Urinary bladder (tissue), 3 donors: ENCODE measurements at regions not wholly inside any gene's neighbourhood (a gene's known extent, or its start where the extent isn't known, plus 50 kb on each side); places are given as distances from the start of the nearest gene placed in this dataset.
"Not testable (repeated sequence)": the region's sequence is repeated elsewhere in the genome, so short reads cannot be mapped to it uniquely, and the experiment has no call there.

ENCODE experiments used
- DNase-seq: peaks from one replicate; pipeline ENCODE4 v3.0.0-alpha.2; 2015; ENCODE audit errors: extremely low spot score
- H3K27ac ChIP-seq: one replicate; pipeline ENCODE4 v1.5.1; 2013; ENCODE audit warnings: low read depth, mild to moderate bottlenecking, moderate library complexity
- H3K36me3 ChIP-seq: one replicate; pipeline ENCODE4 v1.6.1; 2013; ENCODE audit warnings: mild to moderate bottlenecking, moderate library complexity; ENCODE audit not compliant: insufficient read depth
- H3K4me1 ChIP-seq: one replicate; pipeline ENCODE4 v1.6.1; 2013; ENCODE audit warnings: mild to moderate bottlenecking, moderate library complexity; ENCODE audit not compliant: insufficient read depth
- H3K4me3 ChIP-seq: one replicate; pipeline ENCODE4 v1.5.1; 2013; ENCODE audit warnings: low read depth, low read length
- WGBS: extraction: QIAGEN DNeasy Blood & Tissue Kit; methylation state at CpG from one replicate; pipeline ENCODE4 v1.1.7; 2013; 5-methylcytosine and 5-hydroxymethylcytosine counted together
- donor health status: healthy with polysubstance abuse.
- donor health status: healthy.

DNA sequence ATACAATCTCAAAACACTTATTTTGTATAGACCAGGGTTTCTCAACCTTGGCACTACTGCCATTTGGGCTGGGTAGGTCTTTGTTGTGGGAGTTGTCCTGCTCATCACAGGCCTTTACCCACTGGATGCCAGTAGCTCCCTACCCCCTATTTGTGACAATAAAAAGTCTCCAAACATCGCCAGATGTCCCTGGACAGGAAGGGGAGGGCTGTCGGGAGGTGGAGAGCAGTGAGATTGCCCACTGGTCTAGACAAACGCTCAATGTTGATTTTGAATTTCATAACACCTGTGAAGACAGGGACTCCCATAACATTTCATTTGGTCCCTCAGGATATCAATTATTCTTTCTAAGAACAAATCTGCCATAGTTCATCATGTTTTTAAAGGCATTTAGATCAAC, 151.7 kb upstream of the PTPRG start:
- no peak for DNase-seq
- Histone ChIP-seq H3K4me1 (no peaks in the 10 kb centered on the region), H3K36me3 (no peaks in the 10 kb centered on the region), H3K27ac (no peak overlapping the region), H3K4me3 (no peak overlapping the region)
- WGBS, result 70% methylated on average over 3 of the region's 3 CpGs

DNA sequence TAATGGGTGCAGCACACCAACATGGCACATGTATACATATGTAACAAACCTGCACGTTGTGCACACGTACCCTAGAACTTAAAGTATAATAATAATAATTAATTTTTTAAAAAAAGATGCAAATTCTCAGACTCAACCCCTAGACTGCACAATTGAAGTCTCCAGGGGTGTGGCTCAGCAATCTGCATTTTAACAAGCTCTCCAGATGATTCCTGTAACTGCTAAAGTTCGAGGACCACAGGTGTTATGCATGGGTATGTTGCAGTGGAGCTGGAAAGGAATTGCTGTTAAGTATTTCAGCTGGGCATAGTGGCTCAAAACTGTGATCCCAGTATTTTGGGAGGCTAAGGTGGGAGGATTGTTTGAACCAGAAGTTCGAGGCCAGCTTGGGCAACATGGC, 151.0 kb upstream of the PTPRG start:
- 84% methylated on average over 4 of the region's 4 CpGs for WGBS
- not testable (repeated sequence) for H3K36me3 ChIP-seq, DNase-seq, H3K4me1 ChIP-seq, H3K4me3 ChIP-seq, H3K27ac ChIP-seq

DNA sequence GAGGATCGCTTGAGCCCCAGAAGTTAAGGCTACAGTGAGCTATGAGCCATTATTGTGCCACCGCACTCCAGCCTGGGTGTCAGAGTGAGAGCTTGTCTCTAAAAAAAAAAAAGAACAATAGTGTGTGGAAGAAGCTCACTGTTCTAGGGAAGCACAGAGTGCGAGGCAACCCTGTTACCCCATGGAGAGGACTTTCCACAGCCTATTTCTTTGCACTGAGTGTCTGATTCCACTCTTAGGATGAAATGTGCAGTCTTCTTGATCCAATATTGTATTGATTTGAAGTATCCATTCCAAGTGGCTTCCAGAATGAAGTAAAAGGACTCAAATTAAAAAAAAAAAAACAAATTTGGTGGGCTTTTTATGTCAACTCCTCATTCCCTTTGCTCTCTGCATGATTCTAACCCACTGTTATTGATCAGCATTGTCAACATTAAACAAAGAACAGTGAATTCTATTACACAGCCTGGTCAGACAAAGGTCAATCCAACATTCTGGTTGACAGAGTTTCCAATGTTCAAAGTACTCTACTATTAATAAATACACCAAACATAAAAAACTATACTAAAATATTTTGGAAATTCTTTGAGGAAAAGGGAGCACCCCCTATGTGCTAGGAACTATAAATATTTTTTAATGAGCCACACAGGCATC, 150.2 kb upstream of the PTPRG start:
- Histone ChIP-seq H3K4me1 (no peaks in the 10 kb centered on the region), H3K36me3 (no peaks in the 10 kb centered on the region)
- WGBS, result 98% methylated on average over 3 of the region's 3 CpGs

DNA sequence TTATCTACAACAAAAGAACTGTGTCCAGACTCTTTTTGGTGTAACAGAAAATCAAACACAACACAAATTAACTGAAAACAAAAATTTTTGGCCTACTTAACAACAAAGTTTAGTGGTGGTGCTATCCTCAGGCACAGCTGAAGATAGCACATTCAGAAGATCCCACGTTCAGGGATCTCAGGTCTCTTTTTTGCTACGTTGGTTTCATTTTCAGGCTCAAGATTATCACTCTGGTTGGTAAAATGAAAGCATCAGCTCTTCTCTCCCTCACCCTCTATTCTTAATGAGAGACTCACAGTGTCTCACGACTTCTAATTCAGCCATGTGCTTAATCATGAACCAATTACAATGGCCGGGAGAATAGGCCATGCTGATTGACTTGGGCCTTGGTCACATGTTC, 146.9 kb upstream of the PTPRG start:
- Histone ChIP-seq H3K4me1 (no peaks in the 10 kb centered on the region), H3K27ac (no peak overlapping the region), H3K36me3 (no peaks in the 10 kb centered on the region), H3K4me3 (no peak overlapping the region)
- 90% methylated on average over 4 of the region's 4 CpGs for WGBS
- DNase-seq, result no peak

More for the DNA sequence above, 150.2 kb upstream of the PTPRG start:
- no peak for DNase-seq
- Histone ChIP-seq H3K4me3 (no peak overlapping the region), H3K27ac (no peak overlapping the region)

DNA sequence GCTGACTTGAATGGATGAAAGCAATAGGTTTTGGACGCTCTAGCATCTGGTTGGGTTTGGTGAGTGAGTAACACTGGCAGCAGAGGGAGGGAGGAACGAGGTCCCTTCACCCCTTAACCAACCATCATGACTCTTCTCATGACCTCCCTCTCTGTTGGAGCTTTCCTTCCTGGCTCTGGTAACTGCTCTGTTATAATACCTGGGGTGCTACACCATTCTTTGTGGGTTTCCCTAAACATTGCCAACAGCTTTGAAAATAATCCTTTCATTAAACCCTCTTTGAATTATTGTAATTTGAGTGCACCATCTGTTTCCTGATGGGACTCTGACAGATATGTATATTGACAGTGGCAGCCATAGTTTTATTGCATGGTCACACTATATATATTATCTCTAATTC, 146.2 kb upstream of the PTPRG start:
- 83% methylated on average over 2 of the region's 2 CpGs for WGBS
- Histone ChIP-seq H3K27ac (no peak overlapping the region), H3K4me1 (no peaks in the 10 kb centered on the region), H3K4me3 (no peak overlapping the region), H3K36me3 (no peaks in the 10 kb centered on the region)
- DNase-seq, result no peak

DNA sequence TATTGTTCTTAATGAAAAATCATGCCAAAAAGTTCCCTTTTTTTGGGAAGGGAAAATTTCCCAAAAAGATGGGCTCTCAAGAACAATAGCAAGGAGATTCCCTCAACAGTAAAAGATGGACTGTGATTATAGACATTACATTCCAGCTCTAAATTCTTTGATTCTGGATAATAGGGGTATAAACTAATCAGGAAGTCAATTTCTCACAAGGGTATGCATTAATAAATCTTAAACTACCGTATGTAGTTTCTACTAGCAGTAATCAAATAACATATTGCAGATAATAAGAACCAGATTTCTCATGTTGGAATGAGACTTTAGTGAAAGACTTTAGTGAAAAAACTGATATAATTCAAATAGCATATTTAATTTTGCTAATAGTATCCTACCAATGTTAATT, 144.8 kb upstream of the PTPRG start:
- Histone ChIP-seq H3K4me3 (no peak overlapping the region), H3K36me3 (no peaks in the 10 kb centered on the region), H3K27ac (no peak overlapping the region), H3K4me1 (no peaks in the 10 kb centered on the region)
- DNase-seq, result no peak
- 83% methylated on average over 1 of the region's 1 CpG for WGBS

DNA sequence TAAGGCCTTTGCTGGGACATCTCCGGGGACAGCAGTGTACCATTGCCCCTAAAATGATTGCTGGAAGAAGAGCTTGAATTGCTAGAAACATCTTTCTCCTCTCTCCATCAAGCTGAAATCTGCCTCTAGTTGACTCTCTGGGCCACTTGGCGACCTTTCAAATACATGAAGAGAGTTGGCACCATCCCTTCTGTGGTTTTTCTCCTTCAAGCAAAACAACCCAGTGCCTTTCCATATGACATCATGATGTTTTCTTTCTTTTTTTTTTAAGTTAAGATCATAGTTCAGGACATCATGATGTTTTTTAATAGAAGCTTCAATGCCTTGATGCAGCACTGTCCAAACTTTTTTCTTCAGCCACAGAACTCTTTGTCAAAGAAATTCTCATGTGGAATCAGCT, 144.0 kb upstream of the PTPRG start:
- no peak for DNase-seq
- WGBS, result 90% methylated on average over 2 of the region's 2 CpGs
- H3K27ac ChIP-seq, result no peak overlapping the region
- H3K36me3 ChIP-seq, result no peaks in the 10 kb centered on the region
- H3K4me3 ChIP-seq, result no peak overlapping the region
- no peaks in the 10 kb centered on the region for H3K4me1 ChIP-seq

DNA sequence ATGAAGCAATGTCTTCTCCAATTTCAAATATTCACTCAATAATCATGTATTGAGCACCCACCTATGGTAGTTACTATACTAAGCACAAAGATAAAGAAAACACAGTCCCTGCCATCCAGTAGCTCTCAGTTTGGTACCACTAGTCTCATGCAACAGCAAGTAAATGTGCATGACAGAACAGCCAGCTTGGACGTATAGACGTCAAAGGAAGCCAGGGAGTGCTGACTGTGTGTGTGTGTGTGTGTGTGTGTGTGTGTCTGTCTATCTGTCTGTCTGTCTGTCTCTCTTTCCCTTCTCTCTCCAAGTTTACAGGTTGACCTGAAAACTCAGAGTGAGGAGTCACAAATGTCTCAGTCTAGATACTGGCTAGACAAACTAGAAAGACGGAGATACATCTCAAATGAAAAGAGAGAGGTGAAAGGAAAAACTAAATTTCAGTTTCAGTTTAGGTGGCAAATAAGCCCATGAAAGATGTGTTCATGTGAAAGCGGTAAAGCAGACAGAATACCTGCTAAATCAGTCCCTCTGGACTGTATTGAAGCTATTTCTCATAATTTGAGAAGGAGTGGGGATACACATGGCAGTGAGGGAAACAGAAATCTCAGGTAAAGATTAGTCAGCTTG, 141.1 kb upstream of the PTPRG start:
- no peak overlapping the region for H3K27ac ChIP-seq
- no peaks in the 10 kb centered on the region for H3K4me1 ChIP-seq
- DNase-seq, result no peak
- H3K36me3 ChIP-seq, result no peaks in the 10 kb centered on the region
- 91% methylated on average over 4 of the region's 4 CpGs for WGBS
- no peak overlapping the region for H3K4me3 ChIP-seq

DNA sequence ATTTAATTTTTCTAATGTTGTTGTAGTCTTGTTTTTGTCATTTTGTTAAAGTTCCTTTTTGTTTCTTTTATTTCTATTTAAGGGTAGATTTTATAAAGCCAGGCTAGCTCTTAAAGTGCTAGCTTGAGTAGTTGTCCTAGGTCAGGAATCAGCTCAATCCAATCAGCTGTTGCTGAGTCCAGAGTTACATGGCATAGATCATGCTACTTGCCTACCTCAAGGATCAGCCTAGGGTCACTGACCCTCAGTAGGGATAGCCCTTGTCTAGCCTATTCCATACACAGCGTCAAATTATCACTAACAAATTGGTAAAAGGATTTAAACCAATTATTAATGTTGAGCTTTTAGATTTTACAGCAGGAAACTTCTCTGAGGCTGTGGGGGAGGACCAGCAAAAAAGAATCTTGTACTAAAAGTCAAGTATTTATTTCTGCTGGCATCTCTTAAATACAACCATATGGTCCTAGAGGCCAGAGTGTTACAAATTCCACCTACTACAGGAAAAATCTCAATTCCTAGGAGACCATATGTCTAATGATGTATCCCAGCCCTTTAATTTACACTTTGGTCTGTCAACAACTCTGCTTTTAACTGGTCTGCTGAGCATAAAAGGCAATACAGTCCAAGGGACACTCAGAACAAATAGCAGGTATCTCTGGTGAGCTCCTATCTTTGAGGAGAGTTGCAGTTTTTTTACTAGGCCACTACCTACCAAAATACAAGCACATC, 138.3 kb upstream of the PTPRG start:
- H3K4me3 ChIP-seq, result no peak overlapping the region
- no peak overlapping the region for H3K27ac ChIP-seq
- no peaks in the 10 kb centered on the region for H3K4me1 ChIP-seq
- no peak for DNase-seq
- WGBS, result 63% methylated on average over 1 of the region's 1 CpG
- no peaks in the 10 kb centered on the region for H3K36me3 ChIP-seq

DNA sequence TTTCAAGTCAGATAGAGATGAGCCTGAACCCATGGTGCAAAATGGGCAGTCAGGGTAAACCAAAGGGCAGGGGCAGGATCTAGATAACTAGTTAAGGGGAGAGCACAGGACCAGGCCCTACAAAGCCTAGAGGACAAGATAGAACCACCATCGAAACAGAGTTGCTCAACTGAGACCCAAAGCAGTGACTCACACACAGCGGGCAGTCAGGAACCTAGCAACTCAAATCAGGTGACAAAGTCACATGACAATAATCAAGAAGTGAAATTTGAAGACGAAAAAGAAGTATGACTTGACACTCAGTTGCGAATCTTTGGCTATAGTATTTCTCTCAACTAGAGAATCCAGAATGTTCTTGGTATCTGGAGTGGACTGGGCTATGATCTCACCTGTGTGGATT, 136.0 kb upstream of the PTPRG start:
- 91% methylated on average over 4 of the region's 4 CpGs for WGBS
- H3K4me1 ChIP-seq, result no peaks in the 10 kb centered on the region
- no peak for DNase-seq
- no peak overlapping the region for H3K27ac ChIP-seq
- no peak overlapping the region for H3K4me3 ChIP-seq
- H3K36me3 ChIP-seq, result no peaks in the 10 kb centered on the region

DNA sequence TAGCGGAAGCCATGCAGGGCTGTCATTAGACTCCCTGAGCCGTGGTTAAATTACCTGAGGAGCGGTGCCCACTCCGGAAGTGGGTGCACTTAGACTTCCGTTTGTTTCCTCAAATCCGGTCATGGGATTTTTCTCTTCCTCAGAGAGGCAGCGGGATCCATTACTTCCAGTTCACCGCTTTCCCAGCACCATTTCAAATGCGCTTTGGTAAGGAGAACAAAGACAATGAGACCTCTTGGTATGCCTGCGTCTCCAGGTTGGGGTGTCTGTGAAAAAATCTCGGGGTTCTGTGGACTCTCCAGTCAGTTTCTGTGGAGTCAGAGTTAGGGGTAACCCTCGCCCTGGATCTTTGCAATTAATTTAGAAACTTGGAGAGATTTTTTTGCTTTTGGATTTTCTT, 132.3 kb upstream of the PTPRG start:
- WGBS, result 91% methylated on average over 12 of the region's 12 CpGs
- Histone ChIP-seq H3K4me3 (no peak overlapping the region), H3K4me1 (no peaks in the 10 kb centered on the region), H3K36me3 (no peaks in the 10 kb centered on the region), H3K27ac (no peak overlapping the region)
- DNase-seq, result no peak

DNA sequence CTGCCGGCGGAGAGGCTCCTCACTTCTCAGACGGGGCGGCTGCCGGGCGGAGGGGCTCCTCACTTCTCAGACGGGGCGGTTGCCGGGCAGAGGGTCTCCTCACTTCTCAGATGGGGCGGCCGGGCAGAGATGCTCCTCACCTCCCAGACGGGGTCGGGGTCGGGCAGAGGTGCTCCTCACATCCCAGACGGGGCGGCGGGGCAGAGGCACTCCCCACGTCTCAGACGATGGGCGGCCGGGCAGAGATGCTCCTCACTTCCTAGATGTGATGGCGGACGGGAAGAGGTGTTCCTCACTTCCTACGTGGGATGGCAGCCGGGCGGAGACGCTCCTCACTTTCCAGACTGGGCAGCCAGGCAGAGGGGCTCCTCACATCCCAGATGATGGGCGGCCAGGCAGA, 126.5 kb upstream of the PTPRG start:
- not testable (repeated sequence) for H3K27ac ChIP-seq, H3K4me1 ChIP-seq, H3K36me3 ChIP-seq, DNase-seq, H3K4me3 ChIP-seq
- 93% methylated on average over 19 of the region's 28 CpGs for WGBS

DNA sequence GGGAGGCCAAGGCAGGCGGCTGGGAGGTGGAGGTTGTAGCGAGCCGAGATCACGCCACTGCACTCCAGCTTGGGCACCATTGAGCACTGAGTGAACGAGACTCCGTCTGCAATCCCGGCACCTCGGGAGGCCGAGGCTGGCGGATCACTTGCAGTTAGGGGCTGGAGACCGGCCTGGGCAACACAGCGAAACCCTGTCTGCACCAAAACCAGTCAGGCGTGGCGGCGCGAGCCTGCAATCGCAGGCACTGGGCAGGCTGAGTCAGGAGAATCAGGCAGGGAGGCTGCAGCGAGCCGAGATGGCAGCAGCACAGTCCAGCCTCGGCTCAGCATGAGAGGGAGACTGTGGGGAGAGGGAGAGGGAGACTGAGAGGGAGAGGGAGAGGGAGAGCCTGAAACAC, 126.0 kb upstream of the PTPRG start:
- not testable (repeated sequence) for H3K27ac ChIP-seq, H3K4me1 ChIP-seq, H3K36me3 ChIP-seq, DNase-seq, H3K4me3 ChIP-seq
- 93% methylated on average over 20 of the region's 20 CpGs for whole genome bisulfite sequencing
